ENCODE measurements at regions not wholly inside any gene's neighbourhood (a gene's known extent, or its start where the extent isn't known, plus 50 kb on each side); places are given as distances from the start of the nearest gene placed in this dataset.
A peak's percentile ranks its signal among the peaks of the same experiment; 100 is the strongest.

- DNase-seq (ENCODE audit: low spot score): no peak
- TF ChIP-seq EZH2phosphoT487 (IDR thresholded peaks at IDR 0.05; ENCODE audit: borderline replicate concordance, low read depth, low read length) (no peak), CTCF (conservative IDR thresholded peaks at IDR 0.05; ENCODE audit: low read length) (no peak)
These were observed 102.3 kb downstream of the P2RY1 start for GRCh38 chr3:152937234-152937633.

GRCh38 chr3:152938974-152939636, 104.2 kb downstream of the P2RY1 start:
- POLR2A ChIA-PET: no interaction called here
- BruUV-seq (replicated peaks): no TSS peak
- Histone ChIP-seq H3K27ac (ENCODE audit: low read depth, low read length, poor library complexity, severe bottlenecking) (no peak overlapping the region), H2AFZ (ENCODE audit: low read length) (no peak overlapping the region), H3K79me2 (ENCODE audit: insufficient read depth, low read depth, low read length) (no peaks in the 10 kb centered on the region), H3K4me1 (ENCODE audit: insufficient read depth, low read length, poor library complexity, severe bottlenecking) (no peaks in the 10 kb centered on the region), H3K9me2 (ENCODE audit: insufficient read depth, low read length) (no peaks in the 10 kb centered on the region), H3K36me3 (ENCODE audit: insufficient read depth, low read length) (no peaks in the 10 kb centered on the region), H3K4me3 (ENCODE audit: low read depth, low read length, poor library complexity, severe bottlenecking) (no peak overlapping the region), H3K9me3 (ENCODE audit: low read length) (no peaks in the 10 kb centered on the region), H4K20me1 (ENCODE audit: insufficient read depth, low read length) (no peaks in the 10 kb centered on the region), H3K4me2 (ENCODE audit: low read length) (no peak overlapping the region)
- no peak for TF ChIP-seq EZH2phosphoT487 (IDR thresholded peaks at IDR 0.05; ENCODE audit: borderline replicate concordance, low read depth, low read length)
- peak; percentile 41; the same call in 1 of the 2 replicates for TF ChIP-seq CTCF (conservative IDR thresholded peaks at IDR 0.05; ENCODE audit: low read length)
- intact Hi-C loops (cut with micrococcal nuclease; ENCODE audit: unreplicated experiment): no loop called here
- CTCF ChIA-PET (ENCODE audit: unreplicated experiment): no interaction called here
- no peak for DNase-seq (ENCODE audit: low spot score)

More at GRCh38 chr3:152937234-152937633, 102.3 kb downstream of the P2RY1 start:
- no peak overlapping the region for H3K4me2 ChIP-seq (ENCODE audit: low read length)
- CTCF ChIA-PET (ENCODE audit: unreplicated experiment): no interaction called here
- intact Hi-C loops (cut with micrococcal nuclease; ENCODE audit: unreplicated experiment): no loop called here
- no peaks in the 10 kb centered on the region for H3K36me3 ChIP-seq (ENCODE audit: insufficient read depth, low read length)
- H3K4me1 ChIP-seq (ENCODE audit: insufficient read depth, low read length, poor library complexity, severe bottlenecking): no peaks in the 10 kb centered on the region
- no peaks in the 10 kb centered on the region for H3K79me2 ChIP-seq (ENCODE audit: insufficient read depth, low read depth, low read length)
- no peaks in the 10 kb centered on the region for H3K9me3 ChIP-seq (ENCODE audit: low read length)
- H2AFZ ChIP-seq (ENCODE audit: low read length): no peak overlapping the region
- BruUV-seq (replicated peaks): no TSS peak
- no peaks in the 10 kb centered on the region for H4K20me1 ChIP-seq (ENCODE audit: insufficient read depth, low read length)
- POLR2A ChIA-PET: interaction anchor here (1.0 to 1.2 kb wide), 2 partner anchors 9 to 15 kb away, joined by 3 read pairs; no protein-coding TSS in a partner anchor
- no peaks in the 10 kb centered on the region for H3K9me2 ChIP-seq (ENCODE audit: insufficient read depth, low read length)
- no peak overlapping the region for H3K27ac ChIP-seq (ENCODE audit: low read depth, low read length, poor library complexity, severe bottlenecking)
- no peak overlapping the region for H3K4me3 ChIP-seq (ENCODE audit: low read depth, low read length, poor library complexity, severe bottlenecking)

- Histone ChIP-seq H2AFZ (ENCODE audit: low read length) (no peak overlapping the region), H3K27ac (ENCODE audit: low read depth, low read length, poor library complexity, severe bottlenecking) (no peak overlapping the region), H3K4me2 (ENCODE audit: low read length) (no peak overlapping the region), H3K36me3 (ENCODE audit: insufficient read depth, low read length) (no peaks in the 10 kb centered on the region), H3K9me3 (ENCODE audit: low read length) (no peaks in the 10 kb centered on the region), H3K79me2 (ENCODE audit: insufficient read depth, low read depth, low read length) (no peaks in the 10 kb centered on the region), H3K9me2 (ENCODE audit: insufficient read depth, low read length) (no peaks in the 10 kb centered on the region), H4K20me1 (ENCODE audit: insufficient read depth, low read length) (no peaks in the 10 kb centered on the region), H3K4me3 (ENCODE audit: low read depth, low read length, poor library complexity, severe bottlenecking) (no peak overlapping the region), H3K4me1 (ENCODE audit: insufficient read depth, low read length, poor library complexity, severe bottlenecking) (no peaks in the 10 kb centered on the region)
- no peak for DNase-seq (ENCODE audit: low spot score)
- intact Hi-C loops (cut with micrococcal nuclease; ENCODE audit: unreplicated experiment): no loop called here
- ChIA-PET CTCF (ENCODE audit: unreplicated experiment) (no interaction called here), POLR2A (interaction anchor here (0.6 to 1.1 kb wide), 2 partner anchors 10 kb away, joined by 3 to 5 read pairs; no protein-coding TSS in a partner anchor)
- BruUV-seq (replicated peaks): no TSS peak
- TF ChIP-seq CTCF (conservative IDR thresholded peaks at IDR 0.05; ENCODE audit: low read length): no peak
- no peak for TF ChIP-seq EZH2phosphoT487 (IDR thresholded peaks at IDR 0.05; ENCODE audit: borderline replicate concordance, low read depth, low read length)
These were observed 106.9 kb downstream of the P2RY1 start for GRCh38 chr3:152941859-152942258.

Measured in OCI-LY7 (cell line).